ENCODE measurements at regions not wholly inside any gene's neighbourhood (a gene's known extent, or its start where the extent isn't known, plus 50 kb on each side); places are given as distances from the start of the nearest gene placed in this dataset.

GRCh38 chr4:18241727-18242126 lies 220.2 kb upstream of the LCORL start:
- H3K9me2 ChIP-seq (replicated peaks; ENCODE audit: control insufficient read depth, low read length) = no peaks in the 10 kb centered on the region
- H3K27me3 ChIP-seq (ENCODE audit: control insufficient read depth, low read length) = no peaks in the 10 kb centered on the region
- H3K4me1 ChIP-seq (ENCODE audit: control insufficient read depth, low read length) = no peaks in the 10 kb centered on the region
- no peaks in the 10 kb centered on the region for H3K79me2 ChIP-seq (ENCODE audit: control insufficient read depth, low read length)
- no peaks in the 10 kb centered on the region for H3F3A ChIP-seq (ENCODE audit: control insufficient read depth, insufficient read depth)
- H3K36me3 ChIP-seq (ENCODE audit: control insufficient read depth, low read length) = no peaks in the 10 kb centered on the region
- H4K20me1 ChIP-seq (ENCODE audit: control insufficient read depth, insufficient read depth, low read depth, low read length) = no peaks in the 10 kb centered on the region
- H3K27ac ChIP-seq (ENCODE audit: low read depth, low read length) = no peak overlapping the region
- H3K4me3 ChIP-seq (ENCODE audit: low read length) = no peak overlapping the region
- H3K4me2 ChIP-seq (ENCODE audit: low read length) = no peak overlapping the region
- H3K9me3 ChIP-seq (ENCODE audit: control insufficient read depth, insufficient read depth, low read length) = no peaks in the 10 kb centered on the region
- TF ChIP-seq, protein P1, sequence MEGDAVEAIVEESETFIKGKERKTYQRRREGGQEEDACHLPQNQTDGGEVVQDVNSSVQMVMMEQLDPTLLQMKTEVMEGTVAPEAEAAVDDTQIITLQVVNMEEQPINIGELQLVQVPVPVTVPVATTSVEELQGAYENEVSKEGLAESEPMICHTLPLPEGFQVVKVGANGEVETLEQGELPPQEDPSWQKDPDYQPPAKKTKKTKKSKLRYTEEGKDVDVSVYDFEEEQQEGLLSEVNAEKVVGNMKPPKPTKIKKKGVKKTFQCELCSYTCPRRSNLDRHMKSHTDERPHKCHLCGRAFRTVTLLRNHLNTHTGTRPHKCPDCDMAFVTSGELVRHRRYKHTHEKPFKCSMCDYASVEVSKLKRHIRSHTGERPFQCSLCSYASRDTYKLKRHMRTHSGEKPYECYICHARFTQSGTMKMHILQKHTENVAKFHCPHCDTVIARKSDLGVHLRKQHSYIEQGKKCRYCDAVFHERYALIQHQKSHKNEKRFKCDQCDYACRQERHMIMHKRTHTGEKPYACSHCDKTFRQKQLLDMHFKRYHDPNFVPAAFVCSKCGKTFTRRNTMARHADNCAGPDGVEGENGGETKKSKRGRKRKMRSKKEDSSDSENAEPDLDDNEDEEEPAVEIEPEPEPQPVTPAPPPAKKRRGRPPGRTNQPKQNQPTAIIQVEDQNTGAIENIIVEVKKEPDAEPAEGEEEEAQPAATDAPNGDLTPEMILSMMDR (IDR thresholded peaks at IDR 0.05; ENCODE audit: low read depth, low read length, poor library complexity, severe bottlenecking) = no peak
- no peak for TF ChIP-seq EZH2phosphoT487 (IDR thresholded peaks at IDR 0.05; ENCODE audit: borderline replicate concordance, low read length)

DNA sequence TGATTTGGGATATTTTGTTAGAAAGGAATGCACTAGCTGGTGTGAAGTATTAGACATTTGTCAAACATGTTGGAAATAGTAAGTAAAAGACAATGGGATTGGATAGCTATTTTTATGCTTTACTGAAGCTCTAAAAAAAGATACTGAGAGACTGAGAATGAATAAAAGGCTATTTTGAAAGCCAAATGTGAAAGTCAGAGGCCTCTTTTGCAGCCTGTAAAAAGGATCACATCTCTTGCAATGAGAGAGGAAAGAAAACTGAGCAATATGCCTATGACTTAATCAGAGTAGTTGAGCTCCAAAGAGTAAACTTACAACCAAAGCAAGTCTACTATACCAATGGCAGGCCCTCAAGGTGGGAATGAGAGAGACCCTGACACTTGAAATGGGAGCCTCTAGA lies 212.6 kb upstream of the LCORL start:
- H3K4me2 ChIP-seq (ENCODE audit: low read length) = no peak overlapping the region
- H3K4me1 ChIP-seq (ENCODE audit: control insufficient read depth, low read length) = no peaks in the 10 kb centered on the region
- H3K27me3 ChIP-seq (ENCODE audit: control insufficient read depth, low read length) = no peaks in the 10 kb centered on the region
- H3K27ac ChIP-seq (ENCODE audit: low read depth, low read length) = no peak overlapping the region
- no peaks in the 10 kb centered on the region for H3F3A ChIP-seq (ENCODE audit: control insufficient read depth, insufficient read depth)
- H3K9me2 ChIP-seq (replicated peaks; ENCODE audit: control insufficient read depth, low read length) = no peaks in the 10 kb centered on the region
- H3K36me3 ChIP-seq (ENCODE audit: control insufficient read depth, low read length) = no peaks in the 10 kb centered on the region
- TF ChIP-seq, protein P1 (IDR thresholded peaks at IDR 0.05; ENCODE audit: low read depth, low read length, poor library complexity, severe bottlenecking) = no peak
- TF ChIP-seq EZH2phosphoT487 (IDR thresholded peaks at IDR 0.05; ENCODE audit: borderline replicate concordance, low read length) = no peak
- no peak overlapping the region for H3K4me3 ChIP-seq (ENCODE audit: low read length)
- H3K9me3 ChIP-seq (ENCODE audit: control insufficient read depth, insufficient read depth, low read length) = no peaks in the 10 kb centered on the region; the same call in 1 of the 2 replicates
- no peaks in the 10 kb centered on the region for H4K20me1 ChIP-seq (ENCODE audit: control insufficient read depth, insufficient read depth, low read depth, low read length)
- H3K79me2 ChIP-seq (ENCODE audit: control insufficient read depth, low read length) = no peaks in the 10 kb centered on the region

- H3K9me2 ChIP-seq (replicated peaks; ENCODE audit: control insufficient read depth, low read length) = no peaks in the 10 kb centered on the region
- H4K20me1 ChIP-seq (ENCODE audit: control insufficient read depth, insufficient read depth, low read depth, low read length) = no peaks in the 10 kb centered on the region
- TF ChIP-seq EZH2phosphoT487 (IDR thresholded peaks at IDR 0.05; ENCODE audit: borderline replicate concordance, low read length) = no peak
- TF ChIP-seq, protein P1 (IDR thresholded peaks at IDR 0.05; ENCODE audit: low read depth, low read length, poor library complexity, severe bottlenecking) = no peak
- H3F3A ChIP-seq (ENCODE audit: control insufficient read depth, insufficient read depth) = no peaks in the 10 kb centered on the region
- no peaks in the 10 kb centered on the region for H3K27me3 ChIP-seq (ENCODE audit: control insufficient read depth, low read length)
- H3K36me3 ChIP-seq (ENCODE audit: control insufficient read depth, low read length) = no peaks in the 10 kb centered on the region
- no peaks in the 10 kb centered on the region for H3K4me1 ChIP-seq (ENCODE audit: control insufficient read depth, low read length)
- no peaks in the 10 kb centered on the region; the same call in 1 of the 2 replicates for H3K9me3 ChIP-seq (ENCODE audit: control insufficient read depth, insufficient read depth, low read length)
- H3K79me2 ChIP-seq (ENCODE audit: control insufficient read depth, low read length) = no peaks in the 10 kb centered on the region
- H3K4me3 ChIP-seq (ENCODE audit: low read length) = no peak overlapping the region
- no peak overlapping the region for H3K4me2 ChIP-seq (ENCODE audit: low read length)
- no peak overlapping the region for H3K27ac ChIP-seq (ENCODE audit: low read depth, low read length)
These were observed 210.2 kb upstream of the LCORL start for GRCh38 chr4:18231726-18232125.

All from DOHH2 (cell line).